T-cell (primary cell): ENCODE measurements at regions not wholly inside any gene's neighbourhood (a gene's known extent, or its start where the extent isn't known, plus 50 kb on each side); places are given as distances from the start of the nearest gene placed in this dataset.
A peak's percentile ranks its signal among the peaks of the same experiment; 100 is the strongest.

Source experiments
- ATAC-seq, 4 experiments: fragments of 200-7000 bp in 3 of 4; fragments of 150-1000 bp in 1 of 4; cut with Tn5 transposase; replicated peaks in 1 of 4; 1 replicate in 3 of 4; 2 replicates in 1 of 4; pipeline ENCODE4 v1.10.0; 2021; ENCODE audit warnings: moderate library complexity in 3 of 4, mild to moderate bottlenecking in 2 of 4, moderate number of reproducible peaks in 1 of 4
- CTCF ChIA-PET, 2 donors: fragments of 300-600 bp; sonication (Branson Sonifier 250); formaldehyde crosslinking; loops; one replicate each; lab custom pipeline; 2022; ENCODE audit warnings: antibody characterized with exemption in 2 of 2; lab: Charles Lee
- POLR2A ChIA-PET, 2 donors: fragments of 300-600 bp; sonication (Branson Sonifier 250); formaldehyde crosslinking; loops; one replicate each; lab custom pipeline; 2022; ENCODE audit warnings: antibody characterized with exemption in 2 of 2; lab: Charles Lee
- DNase-seq, 35 experiments: peaks; one replicate each; pipeline versions ENCODE4 v3.0.0 to v3.0.0-alpha.2; 2013 to 2023
- H3K27ac ChIP-seq: one replicate; pipeline ENCODE4 v1.5.1; 2013; ENCODE audit warnings: low read length
- H3K27me3 ChIP-seq, 2 experiments: replicated peaks in 1 of 2; 1 replicate in 1 of 2; 2 replicates in 1 of 2; pipeline versions ENCODE4 v1.6.1 to v1.7.0; 2013; ENCODE audit warnings: low read length in 1 of 2, mixed read lengths in 1 of 2; ENCODE audit not compliant: control insufficient read depth in 2 of 2, insufficient read depth in 2 of 2; ENCODE audit errors: extremely low read depth in 1 of 2
- H3K36me3 ChIP-seq, 2 donors: 1 replicate in 1 of 2; 2 replicates in 1 of 2; pipeline versions ENCODE4 v1.6.1 to v1.7.0; 2013; ENCODE audit warnings: low read length in 1 of 2; ENCODE audit not compliant: control insufficient read depth in 2 of 2, insufficient read depth in 1 of 2; ENCODE audit errors: extremely low read depth in 1 of 2
- H3K4me1 ChIP-seq, 2 experiments: 1 replicate in 1 of 2; 2 replicates in 1 of 2; pipeline versions ENCODE4 v1.6.1 to v1.7.0; 2013; ENCODE audit warnings: low read length in 2 of 2, mixed read lengths in 1 of 2; ENCODE audit not compliant: insufficient read depth in 2 of 2, control insufficient read depth in 1 of 2; ENCODE audit errors: extremely low read depth in 1 of 2
- H3K4me3 ChIP-seq, 2 donors: 1 replicate in 1 of 2; 2 replicates in 1 of 2; pipeline versions ENCODE4 v1.5.1 to v1.7.0; 2013; ENCODE audit warnings: mild to moderate bottlenecking in 2 of 2, low read length in 1 of 2, moderate library complexity in 1 of 2; ENCODE audit not compliant: control insufficient read depth in 1 of 2; ENCODE audit errors: extremely low read depth in 1 of 2
- H3K9me3 ChIP-seq: 2 replicates; pipeline ENCODE4 v1.7.0; 2013
- H3K27ac Mint-ChIP-seq, 2 donors: one replicate each; pipeline ENCODE4 v1.8.0; 2020 to 2021; ENCODE audit warnings: mild to moderate bottlenecking in 2 of 2, mixed read lengths in 2 of 2
- H3K27me3 Mint-ChIP-seq, 2 donors: one replicate each; pipeline ENCODE4 v1.8.0; 2021 to 2022; ENCODE audit warnings: mixed read lengths in 2 of 2
- H3K36me3 Mint-ChIP-seq: one replicate; pipeline ENCODE4 v1.8.0; 2021; ENCODE audit warnings: mixed read lengths
- H3K4me1 Mint-ChIP-seq, 3 donors: one replicate each; pipeline ENCODE4 v1.8.0; 2020 to 2022; ENCODE audit warnings: mixed read lengths in 3 of 3, mild to moderate bottlenecking in 1 of 3
- H3K4me3 Mint-ChIP-seq, 3 donors: one replicate each; pipeline ENCODE4 v1.8.0; 2020 to 2022; ENCODE audit warnings: mild to moderate bottlenecking in 3 of 3, mixed read lengths in 3 of 3, moderate library complexity in 3 of 3
- H3K9me3 Mint-ChIP-seq, 3 donors: one replicate each; pipeline ENCODE4 v1.8.0; 2020 to 2022; ENCODE audit warnings: mixed read lengths in 3 of 3
- WGBS: methylation state at CpG from one replicate; pipeline ENCODE4 v1.1.5; 2013; ENCODE audit warnings: missing lambda C conversion rate; ENCODE audit not compliant: insufficient coverage; 5-methylcytosine and 5-hydroxymethylcytosine counted together

GRCh38 chr1:25020851-25021590, 90.9 kb upstream of the RUNX3 start:
- Histone ChIP-seq H3K9me3 (no peaks in the 10 kb centered on the region), H3K36me3 (no peaks in the 10 kb centered on the region), H3K27ac (peak overlapping the region; percentile 100), H3K27me3 (no peaks in the 10 kb centered on the region), H3K4me1 (peaks cover 39 to 94% of the 10 kb centered on the region in 2 experiments), H3K4me3 (no peak overlapping the region)
- DNase-seq: no peak
- Mint-ChIP-seq H3K27me3 (no peaks in the 10 kb centered on the region), H3K9me3 (no peaks in the 10 kb centered on the region), H3K27ac (peak overlapping the region; percentile 80 to 88), H3K4me3 (peak overlapping the region in 1 of 3 donors; percentile 44), H3K4me1 (peaks cover 67 to 86% (median 82%) of the 10 kb centered on the region in 3 donors), H3K36me3 (no peaks in the 10 kb centered on the region)
- ATAC-seq: no peak
- CTCF ChIA-PET: no interaction called here
- WGBS: 96% methylated on average over 17 of the region's 22 CpGs
- POLR2A ChIA-PET: no interaction called here

- Histone ChIP-seq H3K36me3 (no peaks in the 10 kb centered on the region), H3K4me3 (no peak overlapping the region), H3K4me1 (peaks cover 39 to 89% of the 10 kb centered on the region in 2 experiments), H3K27ac (peak overlapping the region; percentile 100), H3K27me3 (no peaks in the 10 kb centered on the region), H3K9me3 (no peaks in the 10 kb centered on the region)
- CTCF ChIA-PET: no interaction called here
- peak overlapping the region; percentile 80 to 88 for H3K27ac Mint-ChIP-seq
- DNase-seq (no peak), ATAC-seq (no peak)
- POLR2A ChIA-PET: no interaction called here
- 81% methylated on average over 10 of the region's 15 CpGs for WGBS
- no peaks in the 10 kb centered on the region for H3K9me3 Mint-ChIP-seq
- H3K36me3 Mint-ChIP-seq: no peaks in the 10 kb centered on the region
- peak overlapping the region in 1 of 3 donors; percentile 44 for H3K4me3 Mint-ChIP-seq
- peaks cover 64 to 83% (median 77%) of the 10 kb centered on the region in 3 donors for H3K4me1 Mint-ChIP-seq
- no peaks in the 10 kb centered on the region for H3K27me3 Mint-ChIP-seq
Measured at GRCh38 chr1:25020173-25020845, 90.2 kb upstream of the RUNX3 start.

- 94% methylated on average over 10 of the region's 13 CpGs for WGBS
Measured at GRCh38 chr1:25019337-25020172, 89.5 kb upstream of the RUNX3 start.

GRCh38 chr1:25018943-25019336, 88.9 kb upstream of the RUNX3 start:
- DNase-seq (no peak), ATAC-seq (no peak)
- ChIA-PET POLR2A (no interaction called here), CTCF (interaction anchor here in 1 of 2 donors (0.7 kb wide), 1 partner anchor 17 kb away, joined by 3 read pairs; no protein-coding TSS in a partner anchor)
- peaks cover 32 to 75% of the 10 kb centered on the region in 2 experiments for H3K4me1 ChIP-seq
- no peaks in the 10 kb centered on the region for H3K27me3 ChIP-seq
- peak overlapping the region in 1 of 3 donors; percentile 44 for H3K4me3 Mint-ChIP-seq
- H3K27ac Mint-ChIP-seq: peak overlapping the region; percentile 77 to 88
- H3K9me3 ChIP-seq: no peaks in the 10 kb centered on the region
- H3K36me3 Mint-ChIP-seq: no peaks in the 10 kb centered on the region
- H3K4me3 ChIP-seq: no peak overlapping the region
- H3K27ac ChIP-seq: no peak overlapping the region
- H3K4me1 Mint-ChIP-seq: peaks cover 50 to 71% (median 64%) of the 10 kb centered on the region in 3 donors
- WGBS: 96% methylated on average over 4 of the region's 5 CpGs
- H3K36me3 ChIP-seq: no peaks in the 10 kb centered on the region
- no peaks in the 10 kb centered on the region for H3K27me3 Mint-ChIP-seq
- no peaks in the 10 kb centered on the region for H3K9me3 Mint-ChIP-seq

More at GRCh38 chr1:25019337-25020172, 89.5 kb upstream of the RUNX3 start:
- Histone ChIP-seq H3K27me3 (no peaks in the 10 kb centered on the region), H3K36me3 (no peaks in the 10 kb centered on the region), H3K9me3 (no peaks in the 10 kb centered on the region), H3K4me1 (peaks cover 38 to 82% of the 10 kb centered on the region in 2 experiments), H3K27ac (no peak overlapping the region), H3K4me3 (no peak overlapping the region)
- no peaks in the 10 kb centered on the region for H3K27me3 Mint-ChIP-seq
- CTCF ChIA-PET: no interaction called here
- peaks cover 56 to 76% (median 70%) of the 10 kb centered on the region in 3 donors for H3K4me1 Mint-ChIP-seq
- H3K4me3 Mint-ChIP-seq: peak overlapping the region in 1 of 3 donors; percentile 44
- POLR2A ChIA-PET: interaction anchor here in 1 of 2 donors (0.7 kb wide), 1 partner anchor 29 kb away, joined by 3 read pairs; no protein-coding TSS in a partner anchor
- no peak for ATAC-seq
- no peak for DNase-seq
- no peaks in the 10 kb centered on the region for H3K9me3 Mint-ChIP-seq
- no peaks in the 10 kb centered on the region for H3K36me3 Mint-ChIP-seq
- H3K27ac Mint-ChIP-seq: peak overlapping the region; percentile 80 to 88

- CTCF ChIA-PET: interaction anchor here in 1 of 2 donors (0.7 kb wide), 1 partner anchor 18 kb away, joined by 3 read pairs; no protein-coding TSS in a partner anchor
- H3K27ac Mint-ChIP-seq: peak overlapping the region; percentile 27 to 82
- DNase-seq (no peak), ATAC-seq (no peak)
- H3K27ac ChIP-seq: no peak overlapping the region
- peaks cover 43 to 64% (median 57%) of the 10 kb centered on the region in 3 donors for H3K4me1 Mint-ChIP-seq
- no peaks in the 10 kb centered on the region for H3K27me3 ChIP-seq
- H3K4me3 ChIP-seq: no peak overlapping the region
- no peaks in the 10 kb centered on the region for H3K9me3 ChIP-seq
- H3K9me3 Mint-ChIP-seq: no peaks in the 10 kb centered on the region
- no peak overlapping the region for H3K4me3 Mint-ChIP-seq
- POLR2A ChIA-PET: no interaction called here
- H3K36me3 Mint-ChIP-seq: no peaks in the 10 kb centered on the region
- 100% methylated on average over 1 of the region's 7 CpGs for WGBS
- peaks cover 25 to 73% of the 10 kb centered on the region in 2 experiments for H3K4me1 ChIP-seq
- H3K36me3 ChIP-seq: no peaks in the 10 kb centered on the region
- H3K27me3 Mint-ChIP-seq: no peaks in the 10 kb centered on the region
Measured at GRCh38 chr1:25018110-25018735, 88.1 kb upstream of the RUNX3 start.
